Duodenal mucosa (tissue), 2 donors: ENCODE measurements at regions not wholly inside any gene's neighbourhood (a gene's known extent, or its start where the extent isn't known, plus 50 kb on each side); places are given as distances from the start of the nearest gene placed in this dataset.

Experiments
- H3K27ac ChIP-seq: one replicate; pipeline ENCODE4 v1.7.0; 2013; ENCODE audit warnings: low read depth, low read length
- H3K27me3 ChIP-seq, 2 donors: one replicate each; pipeline ENCODE4 v1.7.0; 2013; ENCODE audit warnings: low read length in 2 of 2, control low read depth in 1 of 2; ENCODE audit not compliant: insufficient read depth in 2 of 2, control insufficient read depth in 1 of 2
- H3K36me3 ChIP-seq, 2 donors: one replicate each; pipeline ENCODE4 v1.7.0; 2013; ENCODE audit warnings: low read length in 2 of 2, control low read depth in 1 of 2; ENCODE audit not compliant: insufficient read depth in 2 of 2, control insufficient read depth in 1 of 2
- H3K4me1 ChIP-seq, 2 donors: one replicate each; pipeline ENCODE4 v1.7.0; 2013; ENCODE audit warnings: low read length in 2 of 2, control low read depth in 1 of 2; ENCODE audit not compliant: insufficient read depth in 2 of 2, control insufficient read depth in 1 of 2
- H3K4me3 ChIP-seq, 2 donors: one replicate each; pipeline ENCODE4 v1.7.0; 2013; ENCODE audit warnings: low read length in 2 of 2, low read depth in 1 of 2
- H3K9ac ChIP-seq, 2 donors: one replicate each; pipeline ENCODE4 v1.7.0; 2013; ENCODE audit warnings: low read length in 2 of 2, low read depth in 1 of 2
- H3K9me3 ChIP-seq, 2 donors: one replicate each; pipeline ENCODE4 v1.7.0; 2013; ENCODE audit warnings: low read length in 2 of 2, control low read depth in 1 of 2; ENCODE audit not compliant: control insufficient read depth in 1 of 2

DNA sequence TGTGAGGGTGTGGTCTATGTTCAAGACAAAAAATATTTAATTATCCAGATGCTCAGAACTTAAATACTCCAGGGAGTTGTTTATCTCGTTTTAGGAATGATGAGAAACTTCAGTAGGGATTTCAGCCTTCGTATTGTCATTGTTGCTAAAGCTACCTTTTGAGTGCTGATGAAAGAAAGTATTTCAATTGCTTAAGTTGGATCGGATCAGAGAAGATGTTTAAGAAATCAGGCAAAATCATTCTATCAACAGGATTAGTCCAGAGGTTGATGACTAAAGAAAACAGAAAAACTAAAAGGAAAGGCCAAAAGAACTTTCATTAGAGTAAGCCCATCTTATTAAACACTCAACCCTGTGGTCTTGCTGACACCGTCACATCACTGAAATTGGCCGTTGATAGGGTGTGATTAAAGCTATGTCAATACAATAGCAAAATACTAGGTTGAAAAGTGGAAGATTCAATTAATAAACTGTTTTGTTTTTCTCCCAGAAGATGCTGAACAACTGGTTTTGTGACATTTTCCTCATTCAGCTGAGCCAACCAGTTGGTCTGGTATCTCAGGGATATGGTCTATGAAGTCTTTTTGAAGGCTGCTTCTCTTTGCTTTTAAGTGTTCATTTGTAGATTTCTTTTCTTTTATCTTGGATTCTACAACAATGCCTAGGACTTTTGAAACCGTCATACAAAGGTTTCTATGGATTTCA is 551.7 kb downstream of the SLC4A3 start:
- no peaks in the 10 kb centered on the region for H3K9me3 ChIP-seq
- no peaks in the 10 kb centered on the region for H3K36me3 ChIP-seq
- H3K27ac ChIP-seq, result no peak overlapping the region
- H3K27me3 ChIP-seq, result no peaks in the 10 kb centered on the region
- no peaks in the 10 kb centered on the region for H3K4me1 ChIP-seq
- H3K4me3 ChIP-seq, result no peak overlapping the region
- no peak overlapping the region for H3K9ac ChIP-seq

DNA sequence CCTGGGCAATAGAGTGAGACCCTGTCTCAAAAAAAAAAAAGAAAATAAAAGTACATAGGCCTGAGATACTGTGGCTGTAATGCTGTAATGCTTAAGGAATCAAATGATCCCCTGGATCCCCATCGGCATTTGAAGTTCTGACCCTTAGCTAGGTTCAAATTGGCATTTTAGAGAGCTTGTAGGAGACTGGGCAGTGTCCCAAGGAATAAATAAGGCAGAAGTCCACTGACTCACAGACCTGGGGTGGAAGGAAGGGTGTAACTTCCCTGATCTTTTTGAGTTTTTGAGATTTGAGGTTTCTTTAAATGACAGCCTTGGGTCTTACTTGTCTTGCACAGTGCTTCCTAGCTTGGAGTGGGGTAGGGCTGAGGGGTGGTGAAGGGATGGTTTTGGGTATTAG is 553.7 kb downstream of the SLC4A3 start:
- H3K4me3 ChIP-seq, result no peak overlapping the region
- H3K4me1 ChIP-seq, result no peaks in the 10 kb centered on the region
- no peaks in the 10 kb centered on the region for H3K9me3 ChIP-seq
- H3K27ac ChIP-seq, result no peak overlapping the region
- no peaks in the 10 kb centered on the region for H3K27me3 ChIP-seq
- H3K9ac ChIP-seq, result no peak overlapping the region
- no peaks in the 10 kb centered on the region for H3K36me3 ChIP-seq

DNA sequence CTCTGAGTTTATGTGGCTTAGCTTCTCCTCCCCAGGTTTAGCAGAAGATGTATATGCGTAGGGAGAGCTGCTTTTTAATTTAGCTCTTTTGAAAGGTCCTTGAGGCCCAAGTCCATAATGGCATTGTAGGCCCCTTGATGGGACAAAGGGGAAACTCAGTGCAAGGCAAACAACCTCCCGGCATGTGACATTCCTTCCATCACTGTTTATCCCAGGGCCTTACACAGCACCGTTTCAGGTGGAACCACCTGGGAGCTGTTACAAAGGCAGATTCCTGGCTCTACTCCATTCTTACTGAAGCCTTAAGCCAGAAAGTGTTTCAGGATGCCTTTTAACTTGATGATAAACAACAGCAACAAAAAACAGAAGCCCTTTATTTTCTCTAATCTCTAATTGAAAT is 555.4 kb downstream of the SLC4A3 start:
- Histone ChIP-seq H3K9me3 (no peaks in the 10 kb centered on the region), H3K36me3 (no peaks in the 10 kb centered on the region), H3K4me1 (no peaks in the 10 kb centered on the region), H3K4me3 (no peak overlapping the region), H3K9ac (no peak overlapping the region), H3K27me3 (no peaks in the 10 kb centered on the region), H3K27ac (no peak overlapping the region)

DNA sequence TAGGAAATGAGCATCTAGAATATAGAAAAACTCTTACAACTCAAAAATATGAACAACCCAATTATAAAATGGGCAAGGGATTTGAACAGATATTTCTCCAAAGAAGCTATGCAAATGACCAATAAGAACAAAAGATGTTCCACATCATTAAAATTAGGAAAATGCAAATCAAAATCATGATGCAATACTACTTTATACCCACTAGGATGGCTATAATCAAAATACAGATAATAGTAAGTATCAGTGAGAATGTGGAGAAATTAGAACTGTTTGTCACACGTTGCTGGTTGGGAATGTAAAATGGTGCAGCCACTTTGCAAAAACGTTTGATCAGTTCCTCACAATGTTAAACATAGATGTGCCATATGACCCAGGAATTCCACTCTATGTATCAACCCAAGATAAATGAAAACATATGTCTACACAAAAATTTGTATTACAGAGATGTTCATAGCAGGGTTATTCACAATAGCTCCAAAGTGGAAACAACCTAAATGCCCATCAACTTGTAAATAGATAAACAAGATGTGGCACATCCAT is 558.4 kb downstream of the SLC4A3 start:
- no peaks in the 10 kb centered on the region for H3K4me1 ChIP-seq
- no peaks in the 10 kb centered on the region for H3K9me3 ChIP-seq
- no peak overlapping the region for H3K27ac ChIP-seq
- H3K9ac ChIP-seq, result no peak overlapping the region
- no peak overlapping the region for H3K4me3 ChIP-seq
- H3K36me3 ChIP-seq, result no peaks in the 10 kb centered on the region
- H3K27me3 ChIP-seq, result no peaks in the 10 kb centered on the region

DNA sequence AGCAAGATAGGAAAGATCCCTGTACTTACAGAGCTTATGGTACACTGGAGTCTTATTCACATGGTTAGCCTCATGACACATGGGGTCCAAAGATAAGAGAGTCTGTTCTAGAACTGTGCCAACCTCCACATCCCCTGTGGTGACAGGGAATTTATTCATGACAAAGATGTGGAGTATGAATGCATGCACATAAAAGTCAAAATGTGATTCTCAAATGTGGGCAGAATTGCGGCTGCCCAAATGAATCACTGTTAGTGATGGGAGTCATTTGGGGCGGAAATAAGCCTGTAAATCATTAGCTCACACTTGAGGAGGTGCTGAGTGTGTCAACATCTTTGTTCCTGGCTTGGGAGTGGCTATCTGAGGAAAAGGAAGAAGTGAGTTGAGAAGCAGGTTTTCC is 560.6 kb downstream of the SLC4A3 start:
- Histone ChIP-seq H3K27ac (no peak overlapping the region), H3K4me3 (no peak overlapping the region), H3K9me3 (no peaks in the 10 kb centered on the region), H3K9ac (no peak overlapping the region), H3K36me3 (no peaks in the 10 kb centered on the region), H3K27me3 (no peaks in the 10 kb centered on the region), H3K4me1 (no peaks in the 10 kb centered on the region)

DNA sequence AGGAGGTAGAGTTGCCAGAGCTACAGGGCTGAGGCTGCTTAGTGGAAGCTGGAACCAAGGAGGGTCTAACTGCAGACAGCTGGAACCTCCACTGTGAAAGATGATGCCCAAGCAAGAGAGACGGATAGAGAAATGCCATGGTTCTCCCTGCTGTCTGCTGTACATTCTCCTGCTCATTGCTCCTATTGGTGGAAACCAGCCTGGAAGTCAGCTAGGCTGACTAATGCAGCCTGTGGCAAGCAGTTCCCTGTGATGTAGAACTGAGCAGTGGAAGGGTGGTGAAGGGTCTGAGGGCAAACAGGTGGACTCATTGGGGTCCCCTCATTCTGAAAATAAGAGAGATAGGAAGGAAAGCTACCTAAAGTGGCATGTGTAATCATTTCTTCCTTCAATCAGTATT is 563.6 kb downstream of the SLC4A3 start:
- Histone ChIP-seq H3K9ac (no peak overlapping the region), H3K27me3 (no peaks in the 10 kb centered on the region), H3K27ac (no peak overlapping the region), H3K4me1 (no peaks in the 10 kb centered on the region), H3K9me3 (no peaks in the 10 kb centered on the region), H3K4me3 (no peak overlapping the region), H3K36me3 (no peaks in the 10 kb centered on the region)

DNA sequence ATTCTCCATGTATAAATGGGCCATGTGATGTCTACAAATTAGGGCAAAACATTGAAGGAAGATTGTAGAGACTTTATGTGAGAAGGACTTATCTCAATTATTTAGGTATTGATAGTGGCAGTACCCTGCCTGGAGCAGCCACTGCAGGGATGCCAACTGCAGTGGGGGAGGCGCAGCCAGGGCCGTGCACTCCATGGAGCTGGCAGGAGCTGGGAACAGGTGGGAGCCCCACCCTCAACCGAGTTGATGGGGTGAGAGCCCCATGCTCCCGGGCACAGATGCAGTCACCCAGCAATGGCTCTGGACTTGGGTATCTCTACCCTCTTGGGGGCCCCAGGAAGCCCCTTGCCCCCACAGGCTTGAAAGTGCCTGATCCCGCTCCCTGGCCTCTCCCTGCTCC is 564.3 kb downstream of the SLC4A3 start:
- H3K9ac ChIP-seq, result no peak overlapping the region
- H3K9me3 ChIP-seq, result no peaks in the 10 kb centered on the region
- no peaks in the 10 kb centered on the region for H3K27me3 ChIP-seq
- no peak overlapping the region for H3K4me3 ChIP-seq
- no peaks in the 10 kb centered on the region for H3K4me1 ChIP-seq
- no peaks in the 10 kb centered on the region for H3K36me3 ChIP-seq
- no peak overlapping the region for H3K27ac ChIP-seq

DNA sequence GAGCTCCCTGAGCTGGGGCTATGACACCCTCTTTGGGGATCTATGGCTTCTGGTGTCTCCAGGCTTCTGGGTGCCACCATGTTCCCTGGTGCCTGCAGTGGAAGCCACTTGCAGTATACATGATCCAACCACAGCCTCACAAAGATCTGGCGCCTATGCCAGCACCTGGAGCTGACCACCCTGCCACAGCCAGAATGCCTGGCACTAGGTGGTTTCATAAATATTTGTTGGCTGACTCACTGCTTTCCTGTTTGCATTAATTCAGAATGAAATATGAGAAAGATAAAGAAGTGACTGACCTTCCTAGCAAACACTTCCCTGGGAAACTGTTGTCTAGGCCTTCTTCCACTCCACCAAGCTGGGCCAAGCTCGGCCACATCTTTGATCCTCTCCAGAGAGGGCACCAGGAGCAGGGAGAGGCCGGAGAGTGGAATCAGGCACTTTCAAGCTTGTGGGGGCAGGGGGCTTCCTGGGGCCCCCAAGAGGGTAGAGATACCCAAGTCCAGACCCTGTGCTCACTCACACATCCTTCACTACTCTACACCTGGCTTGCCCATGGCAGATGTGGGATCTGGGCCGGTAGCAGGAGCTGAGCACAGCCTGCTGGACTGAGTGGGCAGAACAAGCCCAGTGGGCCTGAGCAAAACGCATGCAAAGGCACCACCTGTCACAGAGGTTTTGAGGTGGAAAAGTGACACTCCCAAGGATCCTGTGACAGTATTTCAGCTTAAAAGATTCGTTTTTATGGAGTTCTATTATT is 565.7 kb downstream of the SLC4A3 start:
- Histone ChIP-seq H3K9me3 (no peaks in the 10 kb centered on the region), H3K36me3 (no peaks in the 10 kb centered on the region), H3K27ac (no peak overlapping the region), H3K27me3 (no peaks in the 10 kb centered on the region), H3K9ac (no peak overlapping the region), H3K4me3 (no peak overlapping the region), H3K4me1 (no peaks in the 10 kb centered on the region)

DNA sequence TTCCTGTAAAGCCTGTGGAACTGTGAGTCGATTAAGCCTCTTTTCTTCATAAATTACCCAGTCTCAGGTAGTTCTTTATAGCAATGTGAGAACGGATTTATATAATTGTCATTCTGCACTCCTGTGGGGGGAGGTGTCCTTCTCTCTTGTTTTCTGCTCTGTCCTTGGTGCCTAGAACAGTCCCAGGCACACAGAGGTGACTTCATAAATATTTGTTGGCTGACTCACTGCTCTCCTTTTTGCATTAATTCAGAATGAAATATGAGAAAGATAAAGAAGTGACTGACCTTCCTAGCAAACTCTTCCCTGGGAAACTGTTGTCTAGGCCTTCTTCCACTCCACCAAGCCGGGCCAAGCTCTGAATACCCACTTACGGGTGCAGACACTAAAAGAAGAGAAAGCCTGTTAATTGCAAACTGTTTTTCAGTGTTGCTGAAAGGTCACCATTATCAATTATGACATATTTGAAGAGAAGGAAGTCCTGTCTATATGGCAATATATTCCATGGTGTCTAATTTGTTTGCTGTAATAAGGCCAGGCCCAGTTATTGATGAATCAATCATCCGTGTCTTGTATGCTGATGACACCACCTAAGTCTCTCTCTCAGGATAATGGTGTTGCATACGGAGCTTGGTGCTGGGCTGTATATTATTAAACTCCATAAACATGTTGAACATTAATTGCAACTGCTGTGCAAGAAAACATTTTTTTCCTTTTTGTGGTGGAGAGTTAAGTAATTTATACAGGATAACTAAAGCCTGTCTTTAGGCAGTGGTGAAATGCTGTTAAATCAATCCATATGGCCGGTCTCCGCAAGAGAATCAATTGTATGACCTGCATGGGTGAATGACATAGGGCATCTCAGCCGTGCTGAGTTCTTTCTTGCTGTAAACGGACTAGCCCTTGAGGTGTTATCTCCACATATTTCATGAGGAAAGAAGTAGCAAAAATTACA is 567.5 kb downstream of the SLC4A3 start:
- H3K36me3 ChIP-seq, result no peaks in the 10 kb centered on the region
- no peak overlapping the region for H3K27ac ChIP-seq
- no peaks in the 10 kb centered on the region for H3K9me3 ChIP-seq
- H3K4me1 ChIP-seq, result no peaks in the 10 kb centered on the region
- H3K27me3 ChIP-seq, result no peaks in the 10 kb centered on the region
- H3K4me3 ChIP-seq, result no peak overlapping the region
- no peak overlapping the region for H3K9ac ChIP-seq

DNA sequence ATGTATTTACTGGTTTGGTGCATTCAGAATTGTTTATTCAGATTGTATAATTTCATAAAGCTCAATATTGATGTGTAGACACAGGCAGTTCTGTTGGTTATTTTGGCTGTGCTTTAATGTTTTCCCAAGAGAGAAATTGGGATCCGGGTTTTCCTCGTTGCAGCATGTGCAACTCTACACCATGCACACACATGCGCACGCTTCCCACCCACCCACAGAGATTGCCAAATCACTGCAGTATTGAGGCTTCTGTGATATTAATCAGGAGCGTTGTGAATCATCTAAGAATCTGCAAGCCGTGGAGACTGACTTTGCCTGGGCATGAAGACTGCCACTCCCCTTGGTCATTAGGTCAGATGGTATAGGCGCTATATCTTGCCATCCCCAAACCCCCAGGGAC is 571.5 kb downstream of the SLC4A3 start:
- no peaks in the 10 kb centered on the region for H3K27me3 ChIP-seq
- H3K9me3 ChIP-seq, result peaks cover 0 to 7% of the 10 kb centered on the region in 2 donors
- no peak overlapping the region for H3K9ac ChIP-seq
- H3K36me3 ChIP-seq, result no peaks in the 10 kb centered on the region
- H3K4me3 ChIP-seq, result no peak overlapping the region
- H3K4me1 ChIP-seq, result no peaks in the 10 kb centered on the region
- no peak overlapping the region for H3K27ac ChIP-seq
